WI38 (cell line): ENCODE measurements at regions not wholly inside any gene's neighbourhood (a gene's known extent, or its start where the extent isn't known, plus 50 kb on each side); places are given as distances from the start of the nearest gene placed in this dataset.

Experiments
- H3K4me3 ChIP-seq: 2 replicates; pipeline ENCODE4 v1.5.1; 2011; ENCODE audit warnings: low read depth, mild to moderate bottlenecking, control low read depth, low read length
- CTCF ChIP-seq: IDR thresholded peaks from 2 replicates; pipeline ENCODE4 v1.5.1; 2012; ENCODE audit warnings: low read depth, mild to moderate bottlenecking, control low read depth, low read length

GRCh38 chr14:61618448-61618847 lies 76.9 kb upstream of the HIF1A start:
- H3K4me3 ChIP-seq = no peak overlapping the region
- TF ChIP-seq CTCF = no peak

GRCh38 chr14:61619494-61619893 lies 75.8 kb upstream of the HIF1A start:
- TF ChIP-seq CTCF = no peak
- no peak overlapping the region for H3K4me3 ChIP-seq

- no peak overlapping the region for H3K4me3 ChIP-seq
- TF ChIP-seq CTCF = no peak
These were observed 75.0 kb upstream of the HIF1A start for GRCh38 chr14:61620130-61620946.

- no peak overlapping the region for H3K4me3 ChIP-seq
- no peak for TF ChIP-seq CTCF
These were observed 73.9 kb upstream of the HIF1A start for GRCh38 chr14:61621444-61621843.

GRCh38 chr14:61622051-61622450 lies 73.3 kb upstream of the HIF1A start:
- no peak for TF ChIP-seq CTCF

GRCh38 chr14:61623927-61624326 lies 71.4 kb upstream of the HIF1A start:
- H3K4me3 ChIP-seq = no peak overlapping the region
- no peak for TF ChIP-seq CTCF

More at GRCh38 chr14:61622051-61622450, 73.3 kb upstream of the HIF1A start:
- H3K4me3 ChIP-seq = no peak overlapping the region

GRCh38 chr14:61625165-61625564 lies 70.1 kb upstream of the HIF1A start:
- H3K4me3 ChIP-seq = no peak overlapping the region
- no peak for TF ChIP-seq CTCF
